ENCODE measurements at regions not wholly inside any gene's neighbourhood (a gene's known extent, or its start where the extent isn't known, plus 50 kb on each side); places are given as distances from the start of the nearest gene placed in this dataset.

DNA sequence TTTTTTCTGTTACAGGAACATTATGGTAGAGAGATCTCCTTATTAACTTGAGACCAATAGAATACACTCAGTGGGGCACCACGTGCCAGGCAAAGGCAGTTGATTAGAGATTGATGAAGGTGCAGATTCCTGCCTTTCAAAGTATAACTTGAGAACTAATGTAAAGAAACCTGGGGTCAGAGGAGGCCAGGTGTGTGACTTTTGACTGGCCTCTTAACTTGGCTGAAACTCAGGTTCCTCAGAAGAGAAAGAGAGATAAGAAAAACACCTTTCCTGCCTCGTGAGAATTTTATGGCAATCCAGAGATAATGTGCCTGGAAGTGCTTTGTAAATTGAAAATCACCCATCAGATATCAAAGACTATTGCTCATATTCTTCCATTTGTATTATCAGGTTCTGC, 110.7 kb upstream of the GZMB start:
- no peaks in the 10 kb centered on the region for H3K27me3 Mint-ChIP-seq (ENCODE audit: low read depth)
- H3K9me3 Mint-ChIP-seq, result peaks cover 3% of the 10 kb centered on the region
- no peak overlapping the region for H3K27ac Mint-ChIP-seq
- no peaks in the 10 kb centered on the region for H3K4me1 Mint-ChIP-seq (ENCODE audit: low read depth)
- H3K4me3 Mint-ChIP-seq, result no peak overlapping the region
- H3K36me3 Mint-ChIP-seq (ENCODE audit: low read depth), result no peaks in the 10 kb centered on the region

DNA sequence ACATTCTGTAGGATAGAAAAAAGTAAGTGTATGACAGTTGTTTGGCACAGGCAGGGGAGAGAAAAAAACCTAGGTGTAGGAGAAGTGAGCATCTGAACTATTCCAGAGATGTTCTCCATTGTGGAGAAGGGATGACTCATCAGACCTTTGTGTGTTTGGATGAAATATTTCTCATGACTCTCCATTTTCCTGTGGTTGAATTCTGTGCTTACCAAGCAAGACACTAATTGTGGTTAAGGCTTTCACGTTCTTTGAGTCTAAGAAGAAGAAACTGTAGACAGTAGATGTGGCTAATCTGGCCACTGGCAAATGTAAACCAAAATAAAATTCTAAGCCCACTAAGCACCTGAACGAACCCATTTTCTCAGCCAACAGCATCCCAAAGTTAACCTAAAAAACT, 107.9 kb upstream of the GZMB start:
- Mint-ChIP-seq H3K36me3 (ENCODE audit: low read depth) (no peaks in the 10 kb centered on the region), H3K27ac (no peak overlapping the region), H3K27me3 (ENCODE audit: low read depth) (peaks cover 12% of the 10 kb centered on the region), H3K4me3 (no peak overlapping the region), H3K4me1 (ENCODE audit: low read depth) (no peaks in the 10 kb centered on the region), H3K9me3 (no peaks in the 10 kb centered on the region)

GRCh38 chr14:24735984-24736630, 102.1 kb upstream of the GZMB start:
- Mint-ChIP-seq H3K27me3 (ENCODE audit: low read depth) (peaks cover 23% of the 10 kb centered on the region), H3K36me3 (ENCODE audit: low read depth) (no peaks in the 10 kb centered on the region), H3K4me3 (no peak overlapping the region), H3K4me1 (ENCODE audit: low read depth) (no peaks in the 10 kb centered on the region), H3K27ac (no peak overlapping the region), H3K9me3 (no peaks in the 10 kb centered on the region)

DNA sequence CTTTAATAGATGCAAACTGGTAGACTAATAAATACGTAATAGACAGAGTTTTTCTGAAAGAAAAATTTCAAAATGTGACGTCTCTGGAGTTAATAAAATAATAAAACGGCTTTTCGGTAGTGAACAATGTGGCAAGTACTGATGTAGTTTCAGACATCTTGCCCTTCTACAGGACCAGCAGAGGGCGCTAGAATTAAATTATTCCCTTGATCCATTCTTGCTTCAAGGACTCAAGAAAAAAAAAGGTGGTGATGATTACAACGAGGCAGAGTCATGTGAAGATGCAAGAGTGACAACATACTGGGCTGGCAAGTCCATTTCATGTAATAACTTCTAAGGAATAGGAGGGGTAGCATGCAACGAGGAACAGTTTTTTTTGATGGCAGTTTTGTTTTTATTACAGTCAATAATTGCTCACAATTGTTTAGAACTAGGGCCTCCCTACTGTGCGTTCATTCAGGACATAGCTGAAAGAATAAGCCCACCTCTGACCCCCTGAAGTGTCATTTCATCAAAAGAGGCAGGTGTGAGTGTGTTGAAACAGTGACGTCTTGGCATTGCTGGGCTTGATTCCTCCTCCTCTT, 101.0 kb upstream of the GZMB start:
- Mint-ChIP-seq H3K4me1 (ENCODE audit: low read depth) (no peaks in the 10 kb centered on the region), H3K9me3 (no peaks in the 10 kb centered on the region), H3K27me3 (ENCODE audit: low read depth) (peaks cover 27% of the 10 kb centered on the region), H3K36me3 (ENCODE audit: low read depth) (no peaks in the 10 kb centered on the region), H3K27ac (no peak overlapping the region), H3K4me3 (no peak overlapping the region)

DNA sequence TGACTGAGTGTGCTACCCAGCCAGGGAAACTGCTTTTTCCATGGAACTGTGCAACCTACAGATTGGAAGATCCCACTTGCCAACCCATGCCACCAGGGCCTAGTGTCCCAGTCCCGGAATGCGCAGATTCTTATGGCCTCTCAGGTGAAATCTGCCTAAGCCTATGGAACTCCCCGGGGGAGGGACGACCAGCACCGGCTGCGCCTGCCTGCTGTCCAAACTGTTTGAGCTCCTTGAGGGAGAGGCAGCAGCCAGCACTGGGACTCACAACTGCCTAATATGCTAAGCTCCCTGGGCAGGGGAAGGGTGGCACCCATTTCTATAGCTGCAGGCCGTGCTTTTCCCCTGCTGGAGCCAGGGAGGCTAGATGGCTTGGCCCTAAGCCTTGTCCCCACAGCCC, 92.5 kb upstream of the GZMB start:
- H3K9me3 Mint-ChIP-seq, result peaks cover 4% of the 10 kb centered on the region
- H3K4me3 Mint-ChIP-seq, result no peak overlapping the region
- no peaks in the 10 kb centered on the region for H3K36me3 Mint-ChIP-seq (ENCODE audit: low read depth)
- H3K4me1 Mint-ChIP-seq (ENCODE audit: low read depth), result no peaks in the 10 kb centered on the region
- H3K27me3 Mint-ChIP-seq (ENCODE audit: low read depth), result peaks cover 34% of the 10 kb centered on the region
- no peak overlapping the region for H3K27ac Mint-ChIP-seq

GRCh38 chr14:24725311-24725710, 91.3 kb upstream of the GZMB start:
- Mint-ChIP-seq H3K27me3 (ENCODE audit: low read depth) (peaks cover 39% of the 10 kb centered on the region), H3K27ac (no peak overlapping the region), H3K4me3 (no peak overlapping the region), H3K9me3 (peaks cover 4% of the 10 kb centered on the region), H3K36me3 (ENCODE audit: low read depth) (no peaks in the 10 kb centered on the region), H3K4me1 (ENCODE audit: low read depth) (no peaks in the 10 kb centered on the region)

GRCh38 chr14:24721775-24722174, 87.8 kb upstream of the GZMB start:
- Mint-ChIP-seq H3K4me3 (no peak overlapping the region), H3K27me3 (ENCODE audit: low read depth) (peaks cover 46% of the 10 kb centered on the region), H3K27ac (no peak overlapping the region), H3K4me1 (ENCODE audit: low read depth) (no peaks in the 10 kb centered on the region), H3K9me3 (no peaks in the 10 kb centered on the region), H3K36me3 (ENCODE audit: low read depth) (no peaks in the 10 kb centered on the region)

GRCh38 chr14:24715239-24715638, 81.2 kb upstream of the GZMB start:
- Mint-ChIP-seq H3K4me3 (no peak overlapping the region), H3K36me3 (ENCODE audit: low read depth) (no peaks in the 10 kb centered on the region), H3K9me3 (no peaks in the 10 kb centered on the region)

DNA sequence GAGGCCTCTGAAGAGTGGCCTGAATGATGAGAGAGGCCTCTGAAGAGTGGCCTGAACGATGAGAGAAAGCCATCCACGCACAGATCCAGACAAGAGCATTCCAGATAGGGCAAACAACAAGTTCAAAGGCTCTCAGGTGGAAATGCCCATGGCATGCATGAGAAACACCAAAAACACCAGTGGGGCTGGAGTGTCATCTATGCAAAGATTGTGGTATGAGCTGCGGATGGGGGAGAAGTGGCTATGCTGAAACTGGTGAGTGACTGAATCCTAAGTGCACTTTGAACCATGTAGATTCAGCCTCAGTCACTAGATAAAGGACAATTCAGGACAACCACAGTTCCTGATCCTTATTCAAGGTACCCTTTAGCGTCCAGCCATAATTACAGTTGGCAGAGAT, 79.4 kb upstream of the GZMB start:
- no peak overlapping the region for H3K27ac Mint-ChIP-seq
- peaks cover 17% of the 10 kb centered on the region for H3K27me3 Mint-ChIP-seq (ENCODE audit: low read depth)
- H3K4me3 Mint-ChIP-seq, result no peak overlapping the region
- peaks cover 3% of the 10 kb centered on the region for H3K4me1 Mint-ChIP-seq (ENCODE audit: low read depth)
- no peaks in the 10 kb centered on the region for H3K9me3 Mint-ChIP-seq
- no peaks in the 10 kb centered on the region for H3K36me3 Mint-ChIP-seq (ENCODE audit: low read depth)

More at GRCh38 chr14:24715239-24715638, 81.2 kb upstream of the GZMB start:
- H3K4me1 Mint-ChIP-seq (ENCODE audit: low read depth), result no peaks in the 10 kb centered on the region
- H3K27ac Mint-ChIP-seq, result no peak overlapping the region
- peaks cover 27% of the 10 kb centered on the region for H3K27me3 Mint-ChIP-seq (ENCODE audit: low read depth)

DNA sequence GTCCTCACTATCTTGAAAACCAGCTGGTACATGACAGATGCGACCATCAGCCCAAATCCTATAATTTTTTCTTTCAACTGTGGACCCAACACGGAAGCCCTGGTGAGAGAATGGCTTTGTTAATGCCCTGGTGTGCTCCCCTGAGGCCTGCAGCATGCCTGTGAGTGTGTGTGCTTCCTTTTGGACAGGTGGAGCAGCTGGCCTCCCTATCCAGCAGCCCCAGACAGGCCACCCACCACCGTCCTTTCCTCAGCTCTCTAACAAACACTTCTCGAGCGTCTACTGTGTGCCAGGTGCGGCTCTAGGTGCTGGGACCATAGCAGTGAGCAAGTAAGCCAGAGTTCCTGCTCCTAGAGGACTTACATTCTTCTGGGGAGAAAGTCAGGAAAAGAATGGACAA, 78.9 kb upstream of the GZMB start:
- H3K4me1 Mint-ChIP-seq (ENCODE audit: low read depth), result peaks cover 3% of the 10 kb centered on the region
- peaks cover 16% of the 10 kb centered on the region for H3K27me3 Mint-ChIP-seq (ENCODE audit: low read depth)
- H3K4me3 Mint-ChIP-seq, result no peak overlapping the region

DNA sequence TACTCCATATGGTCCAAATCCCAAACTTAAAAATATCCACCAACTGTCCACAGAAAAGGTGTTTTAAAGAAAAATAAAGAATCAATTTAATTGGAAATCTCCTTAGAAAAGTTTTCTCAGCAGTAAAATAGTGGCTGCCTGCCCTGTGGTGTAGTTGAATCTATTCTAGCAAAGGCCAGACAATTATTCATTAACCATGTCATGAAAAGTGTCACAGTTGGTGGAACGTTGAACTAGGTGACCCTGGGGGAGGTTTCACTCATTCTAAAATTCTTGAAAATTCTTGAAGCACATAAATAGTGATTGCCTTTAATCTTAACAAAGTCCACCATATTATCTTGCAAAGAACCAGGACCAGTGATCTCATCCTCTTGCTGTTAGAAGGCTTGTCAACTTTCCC, 78.4 kb upstream of the GZMB start:
- peaks cover 16% of the 10 kb centered on the region for H3K27me3 Mint-ChIP-seq (ENCODE audit: low read depth)
- H3K4me3 Mint-ChIP-seq, result no peak overlapping the region
- H3K9me3 Mint-ChIP-seq, result no peaks in the 10 kb centered on the region

More for the DNA sequence above, 78.9 kb upstream of the GZMB start:
- Mint-ChIP-seq H3K36me3 (ENCODE audit: low read depth) (no peaks in the 10 kb centered on the region), H3K27ac (no peak overlapping the region), H3K9me3 (no peaks in the 10 kb centered on the region)

GRCh38 chr14:24710403-24711112, 76.6 kb upstream of the GZMB start:
- Mint-ChIP-seq H3K4me3 (no peak overlapping the region), H3K9me3 (no peaks in the 10 kb centered on the region), H3K4me1 (ENCODE audit: low read depth) (peaks cover 3% of the 10 kb centered on the region), H3K27ac (no peak overlapping the region), H3K27me3 (ENCODE audit: low read depth) (no peaks in the 10 kb centered on the region), H3K36me3 (ENCODE audit: low read depth) (no peaks in the 10 kb centered on the region)

More for the DNA sequence above, 78.4 kb upstream of the GZMB start:
- H3K36me3 Mint-ChIP-seq (ENCODE audit: low read depth), result no peaks in the 10 kb centered on the region
- H3K4me1 Mint-ChIP-seq (ENCODE audit: low read depth), result peaks cover 3% of the 10 kb centered on the region
- no peak overlapping the region for H3K27ac Mint-ChIP-seq

DNA sequence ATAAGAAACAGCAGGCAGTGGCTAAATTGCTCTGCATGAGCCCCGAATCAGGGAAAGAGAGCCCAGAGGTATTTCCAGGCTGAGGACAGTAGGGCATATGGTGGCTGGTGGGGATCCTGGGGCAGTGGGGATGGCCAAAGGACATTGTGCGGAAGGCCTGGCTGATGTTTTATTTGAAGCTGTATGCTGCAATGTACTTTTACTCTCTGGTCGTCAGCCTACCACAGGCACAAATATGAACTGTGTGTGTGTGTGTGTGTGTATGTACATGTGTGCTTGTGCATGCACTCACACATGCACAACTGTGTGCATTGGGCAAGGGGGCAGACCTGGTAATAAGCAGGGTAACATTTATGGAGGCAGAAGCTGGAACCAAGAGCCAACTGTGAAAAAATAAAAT, 74.7 kb upstream of the GZMB start:
- Mint-ChIP-seq H3K36me3 (ENCODE audit: low read depth) (no peaks in the 10 kb centered on the region), H3K9me3 (no peaks in the 10 kb centered on the region), H3K4me3 (no peak overlapping the region), H3K27me3 (ENCODE audit: low read depth) (no peaks in the 10 kb centered on the region), H3K4me1 (ENCODE audit: low read depth) (peaks cover 6% of the 10 kb centered on the region), H3K27ac (no peak overlapping the region)

DNA sequence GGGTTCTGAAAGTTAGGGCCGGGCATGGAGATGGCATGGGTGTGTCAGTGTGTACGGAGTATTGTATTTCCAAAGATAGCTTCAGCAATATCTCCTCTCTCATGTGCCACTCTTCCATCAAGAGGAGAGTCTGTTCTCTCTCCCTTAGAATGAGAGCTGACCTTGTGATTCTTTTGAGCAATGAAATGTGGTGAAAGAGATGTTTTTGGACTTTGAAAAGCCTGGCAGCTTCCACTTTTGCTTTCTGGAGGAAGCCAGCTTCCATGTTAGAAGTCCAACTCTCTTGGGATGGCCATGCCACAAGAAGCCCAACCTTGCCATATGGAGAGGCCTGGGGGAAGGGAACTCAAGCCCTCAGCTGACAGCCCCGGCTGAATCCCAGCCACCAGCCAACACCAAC, 72.4 kb upstream of the GZMB start:
- Mint-ChIP-seq H3K4me3 (no peak overlapping the region), H3K27me3 (ENCODE audit: low read depth) (no peaks in the 10 kb centered on the region), H3K4me1 (ENCODE audit: low read depth) (peaks cover 6% of the 10 kb centered on the region), H3K36me3 (ENCODE audit: low read depth) (no peaks in the 10 kb centered on the region), H3K9me3 (no peaks in the 10 kb centered on the region), H3K27ac (no peak overlapping the region)

GRCh38 chr14:24705840-24706239, 71.8 kb upstream of the GZMB start:
- H3K27me3 Mint-ChIP-seq (ENCODE audit: low read depth), result no peaks in the 10 kb centered on the region
- H3K27ac Mint-ChIP-seq, result no peak overlapping the region
- no peak overlapping the region for H3K4me3 Mint-ChIP-seq

More at GRCh38 chr14:24705840-24706239, 71.8 kb upstream of the GZMB start:
- Mint-ChIP-seq H3K9me3 (no peaks in the 10 kb centered on the region), H3K36me3 (ENCODE audit: low read depth) (no peaks in the 10 kb centered on the region), H3K4me1 (ENCODE audit: low read depth) (peaks cover 7% of the 10 kb centered on the region)

Data from T-helper 1 cell treated with Interleukin-12 subunit alpha and Interleukin-12 subunit beta and Interleukin-4 antibody, amounts not matched to agents 30 μg/mL and 1 μg/mL, for 36 hours (primary cell).